RWPE1 (cell line): ENCODE measurements at regions not wholly inside any gene's neighbourhood (a gene's known extent, or its start where the extent isn't known, plus 50 kb on each side); places are given as distances from the start of the nearest gene placed in this dataset.
"Not testable (repeated sequence)": the region's sequence is repeated elsewhere in the genome, so short reads cannot be mapped to it uniquely, and the experiment has no call there.

Experiments used
- CTCF ChIA-PET: fragments of 350-600 bp; sonication (Branson Sonifier 250); formaldehyde crosslinking; extraction: SDS; loops from one replicate; lab custom pipeline; 2021; lab: Yijun Ruan, JAX
- POLR2A ChIA-PET: fragments of 400-600 bp; formaldehyde crosslinking; extraction: SDS; loops from one replicate; lab custom pipeline; 2020; ENCODE audit warnings: antibody characterized with exemption; ENCODE audit not compliant: low non-redundant PET; lab: Yijun Ruan, JAX
- DNase-seq: peaks from one replicate; pipeline ENCODE4 v3.0.0; 2012; ENCODE audit warnings: low spot score
- H3K27ac ChIP-seq: fragments of 450-650 bp; 2 replicates; pipeline ENCODE4 v1.5.1; 2017
- CTCF ChIP-seq: fragments of 450-650 bp; conservative IDR thresholded peaks from 2 replicates; pipeline ENCODE4 v1.5.1; 2017; ENCODE audit warnings: low read depth, mild to moderate bottlenecking

- H3K27ac ChIP-seq = no peak overlapping the region
- no peak for DNase-seq
- ChIA-PET POLR2A (no interaction called here), CTCF (interaction anchor here (0.6 kb wide), 1 partner anchor 941 kb away, joined by 3 read pairs; no protein-coding TSS in a partner anchor)
- TF ChIP-seq CTCF = no peak
These were observed 102.3 kb upstream of the SEMA3E start for GRCh38 chr7:83751217-83751616.

GRCh38 chr7:83749495-83749894 is 100.6 kb upstream of the SEMA3E start:
- ChIA-PET CTCF (interaction anchor here (0.7 kb wide), 1 partner anchor 950 kb away, joined by 6 read pairs; no protein-coding TSS in a partner anchor), POLR2A (no interaction called here)
- TF ChIP-seq CTCF = no peak
- H3K27ac ChIP-seq = no peak overlapping the region
- no peak for DNase-seq

DNA sequence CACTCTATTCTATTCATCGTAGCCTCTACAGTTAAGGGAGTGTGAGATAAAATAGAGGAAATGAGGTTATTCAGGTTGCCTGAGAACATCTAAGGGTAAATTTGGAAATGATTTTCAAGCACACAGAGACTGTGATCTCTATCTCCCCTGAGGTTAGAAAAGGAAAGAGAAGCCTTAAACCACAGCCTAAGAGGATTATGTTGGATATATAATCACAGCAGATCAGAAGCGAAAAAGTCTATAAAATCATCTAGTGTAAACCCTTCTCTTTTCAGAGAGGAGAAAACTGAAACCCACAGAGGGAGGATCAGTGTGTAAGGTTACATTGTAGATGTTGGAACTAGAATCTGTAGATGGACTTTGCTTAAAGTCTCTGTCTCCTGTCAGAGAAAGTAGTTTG is 90.6 kb upstream of the SEMA3E start:
- no peak for TF ChIP-seq CTCF
- DNase-seq = no peak
- ChIA-PET POLR2A (no interaction called here), CTCF (no interaction called here)
- H3K27ac ChIP-seq = no peak overlapping the region

- ChIA-PET POLR2A (no interaction called here), CTCF (interaction anchor here (0.6 kb wide), 1 partner anchor 649 kb away, joined by 3 read pairs; no protein-coding TSS in a partner anchor)
- H3K27ac ChIP-seq = no peak overlapping the region
- no peak for DNase-seq
- TF ChIP-seq CTCF = no peak
These were observed 89.4 kb upstream of the SEMA3E start for GRCh38 chr7:83738291-83738835.

GRCh38 chr7:83732305-83732704 is 83.4 kb upstream of the SEMA3E start:
- POLR2A ChIA-PET = no interaction called here
- CTCF ChIA-PET = no interaction called here
- DNase-seq = no peak
- H3K27ac ChIP-seq = no peak overlapping the region
- no peak for TF ChIP-seq CTCF

DNA sequence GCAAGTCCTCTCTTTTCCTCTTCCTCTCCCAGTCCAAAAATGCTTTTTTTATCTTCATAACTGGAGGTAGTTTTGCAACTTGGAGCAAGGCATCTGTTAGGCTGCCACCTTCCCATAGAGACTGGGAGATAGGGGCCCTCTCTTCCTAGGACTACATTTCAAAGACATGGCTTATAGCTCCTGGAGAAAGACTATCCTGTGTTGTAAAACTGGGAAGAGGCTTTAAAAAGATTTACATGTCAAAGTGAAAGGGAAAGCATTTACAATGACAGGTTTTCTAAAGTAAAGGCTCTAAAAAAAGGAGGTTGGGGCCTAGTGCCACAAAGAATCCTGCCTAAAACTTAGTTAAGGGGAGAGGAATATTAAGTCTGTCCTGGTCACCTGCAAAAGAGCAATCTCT is 82.2 kb upstream of the SEMA3E start:
- CTCF ChIA-PET = no interaction called here
- TF ChIP-seq CTCF = no peak
- POLR2A ChIA-PET = no interaction called here
- no peak overlapping the region for H3K27ac ChIP-seq
- DNase-seq = no peak

DNA sequence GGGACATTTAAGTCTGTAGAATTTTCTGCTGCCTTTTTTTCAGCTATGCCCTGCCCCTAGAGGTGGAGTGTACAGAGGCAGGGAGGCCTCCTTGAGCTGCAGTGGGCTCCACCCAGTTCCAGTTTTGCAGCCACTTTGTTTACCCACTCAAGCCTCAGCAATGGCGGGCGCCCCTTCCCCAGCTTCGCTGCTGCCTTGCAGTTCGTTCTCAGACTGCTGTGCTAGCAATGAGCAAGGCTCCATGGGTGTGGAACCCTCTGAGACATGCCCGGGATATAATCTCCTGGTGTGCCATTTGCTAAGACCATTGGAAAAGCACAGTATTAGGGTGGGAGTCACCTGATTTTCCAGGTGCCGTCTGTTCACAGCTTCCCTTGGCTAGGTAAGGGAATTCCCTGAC is 68.0 kb upstream of the SEMA3E start:
- POLR2A ChIA-PET, DNase-seq, H3K27ac ChIP-seq: not testable (repeated sequence)
- CTCF ChIA-PET = interaction anchor here (0.6 kb wide), 1 partner anchor 11 kb away, joined by 3 read pairs; no protein-coding TSS in a partner anchor
